Panc1 (cell line): ENCODE measurements at regions not wholly inside any gene's neighbourhood (a gene's known extent, or its start where the extent isn't known, plus 50 kb on each side); places are given as distances from the start of the nearest gene placed in this dataset.

Experiments used
- TF ChIP-seq, protein P1 (sequence below): fragments of 450-650 bp; IDR thresholded peaks from 2 replicates; pipeline ENCODE4 v1.5.1; 2017; ENCODE audit warnings: mild to moderate bottlenecking
- TF ChIP-seq, protein P2 (sequence below), 2 experiments: IDR thresholded peaks; 2 replicates each; pipeline ENCODE4 v1.6.1; 2011 to 2012; ENCODE audit warnings: low read depth in 2 of 2, control low read depth in 1 of 2, low read length in 1 of 2, mild to moderate bottlenecking in 1 of 2, moderate library complexity in 1 of 2; ENCODE audit not compliant: insufficient read depth in 1 of 2

DNA sequence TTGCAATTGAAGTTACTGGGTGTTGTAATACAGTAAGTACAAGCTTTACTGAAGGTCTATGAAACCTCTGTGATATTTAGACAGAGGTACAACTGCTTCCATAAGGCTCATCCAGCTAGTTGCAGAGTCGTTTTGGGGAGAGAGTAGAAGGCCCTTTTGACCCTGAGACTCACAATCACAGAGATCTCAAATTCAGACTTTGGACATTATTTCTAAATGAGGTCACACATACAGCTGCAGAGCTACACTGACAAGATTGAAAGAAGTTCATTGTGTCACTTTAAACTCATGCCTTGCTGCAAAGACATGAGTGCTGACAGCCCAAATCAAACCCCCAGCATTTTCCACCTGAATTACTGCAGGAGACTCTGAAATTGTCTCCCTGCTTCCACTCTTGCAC, 205.9 kb upstream of the TMEM161B start:
- TF ChIP-seq, protein P1, sequence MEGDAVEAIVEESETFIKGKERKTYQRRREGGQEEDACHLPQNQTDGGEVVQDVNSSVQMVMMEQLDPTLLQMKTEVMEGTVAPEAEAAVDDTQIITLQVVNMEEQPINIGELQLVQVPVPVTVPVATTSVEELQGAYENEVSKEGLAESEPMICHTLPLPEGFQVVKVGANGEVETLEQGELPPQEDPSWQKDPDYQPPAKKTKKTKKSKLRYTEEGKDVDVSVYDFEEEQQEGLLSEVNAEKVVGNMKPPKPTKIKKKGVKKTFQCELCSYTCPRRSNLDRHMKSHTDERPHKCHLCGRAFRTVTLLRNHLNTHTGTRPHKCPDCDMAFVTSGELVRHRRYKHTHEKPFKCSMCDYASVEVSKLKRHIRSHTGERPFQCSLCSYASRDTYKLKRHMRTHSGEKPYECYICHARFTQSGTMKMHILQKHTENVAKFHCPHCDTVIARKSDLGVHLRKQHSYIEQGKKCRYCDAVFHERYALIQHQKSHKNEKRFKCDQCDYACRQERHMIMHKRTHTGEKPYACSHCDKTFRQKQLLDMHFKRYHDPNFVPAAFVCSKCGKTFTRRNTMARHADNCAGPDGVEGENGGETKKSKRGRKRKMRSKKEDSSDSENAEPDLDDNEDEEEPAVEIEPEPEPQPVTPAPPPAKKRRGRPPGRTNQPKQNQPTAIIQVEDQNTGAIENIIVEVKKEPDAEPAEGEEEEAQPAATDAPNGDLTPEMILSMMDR, result no peak
- TF ChIP-seq, protein P2, sequence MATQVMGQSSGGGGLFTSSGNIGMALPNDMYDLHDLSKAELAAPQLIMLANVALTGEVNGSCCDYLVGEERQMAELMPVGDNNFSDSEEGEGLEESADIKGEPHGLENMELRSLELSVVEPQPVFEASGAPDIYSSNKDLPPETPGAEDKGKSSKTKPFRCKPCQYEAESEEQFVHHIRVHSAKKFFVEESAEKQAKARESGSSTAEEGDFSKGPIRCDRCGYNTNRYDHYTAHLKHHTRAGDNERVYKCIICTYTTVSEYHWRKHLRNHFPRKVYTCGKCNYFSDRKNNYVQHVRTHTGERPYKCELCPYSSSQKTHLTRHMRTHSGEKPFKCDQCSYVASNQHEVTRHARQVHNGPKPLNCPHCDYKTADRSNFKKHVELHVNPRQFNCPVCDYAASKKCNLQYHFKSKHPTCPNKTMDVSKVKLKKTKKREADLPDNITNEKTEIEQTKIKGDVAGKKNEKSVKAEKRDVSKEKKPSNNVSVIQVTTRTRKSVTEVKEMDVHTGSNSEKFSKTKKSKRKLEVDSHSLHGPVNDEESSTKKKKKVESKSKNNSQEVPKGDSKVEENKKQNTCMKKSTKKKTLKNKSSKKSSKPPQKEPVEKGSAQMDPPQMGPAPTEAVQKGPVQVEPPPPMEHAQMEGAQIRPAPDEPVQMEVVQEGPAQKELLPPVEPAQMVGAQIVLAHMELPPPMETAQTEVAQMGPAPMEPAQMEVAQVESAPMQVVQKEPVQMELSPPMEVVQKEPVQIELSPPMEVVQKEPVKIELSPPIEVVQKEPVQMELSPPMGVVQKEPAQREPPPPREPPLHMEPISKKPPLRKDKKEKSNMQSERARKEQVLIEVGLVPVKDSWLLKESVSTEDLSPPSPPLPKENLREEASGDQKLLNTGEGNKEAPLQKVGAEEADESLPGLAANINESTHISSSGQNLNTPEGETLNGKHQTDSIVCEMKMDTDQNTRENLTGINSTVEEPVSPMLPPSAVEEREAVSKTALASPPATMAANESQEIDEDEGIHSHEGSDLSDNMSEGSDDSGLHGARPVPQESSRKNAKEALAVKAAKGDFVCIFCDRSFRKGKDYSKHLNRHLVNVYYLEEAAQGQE (IDR thresholded peaks at IDR 0.05; ENCODE audit: insufficient read depth in 1 of 2, low read depth in 2 of 2, low read length in 1 of 2), result no peak
